Glomerular visceral epithelial cell (primary cell): ENCODE measurements at regions not wholly inside any gene's neighbourhood (a gene's known extent, or its start where the extent isn't known, plus 50 kb on each side); places are given as distances from the start of the nearest gene placed in this dataset.
"Not testable (repeated sequence)": the region's sequence is repeated elsewhere in the genome, so short reads cannot be mapped to it uniquely, and the experiment has no call there.

Source experiments
- DNase-seq: peaks from one replicate; pipeline ENCODE4 v3.0.0-alpha.2; 2016; ENCODE audit errors: extremely low spot score

- no peak for DNase-seq
Measured at GRCh38 chr2:145753966-145754365, 1234.0 kb upstream of the ZEB2 start.

DNA sequence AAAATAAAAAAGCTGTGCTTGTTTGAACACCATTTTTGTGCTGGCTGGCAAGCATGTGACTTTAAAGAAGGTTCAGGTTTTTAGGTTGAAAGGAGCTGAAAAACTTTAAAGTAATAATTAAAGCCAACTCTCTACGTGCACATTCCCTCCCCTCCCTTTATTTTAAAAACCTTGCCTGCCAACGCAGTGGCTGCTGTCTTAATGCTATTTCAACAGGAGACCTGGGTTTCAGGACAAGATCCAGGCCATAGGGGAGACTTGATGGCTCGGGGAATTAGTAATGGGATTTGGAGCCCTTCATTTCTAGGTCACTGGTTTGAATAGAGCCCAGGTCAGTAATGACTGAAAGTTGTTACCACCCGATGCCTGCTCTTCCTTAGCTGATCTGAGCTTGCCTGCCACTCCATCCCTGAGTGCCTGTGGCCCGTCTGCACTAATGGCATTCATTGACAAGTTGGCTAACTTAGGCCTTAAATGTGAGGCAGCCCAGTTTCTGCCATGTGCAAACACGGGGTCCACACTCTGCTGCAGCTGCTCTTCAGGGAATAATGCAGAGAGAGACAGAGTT is 1233.2 kb upstream of the ZEB2 start:
- DNase-seq = no peak

DNA sequence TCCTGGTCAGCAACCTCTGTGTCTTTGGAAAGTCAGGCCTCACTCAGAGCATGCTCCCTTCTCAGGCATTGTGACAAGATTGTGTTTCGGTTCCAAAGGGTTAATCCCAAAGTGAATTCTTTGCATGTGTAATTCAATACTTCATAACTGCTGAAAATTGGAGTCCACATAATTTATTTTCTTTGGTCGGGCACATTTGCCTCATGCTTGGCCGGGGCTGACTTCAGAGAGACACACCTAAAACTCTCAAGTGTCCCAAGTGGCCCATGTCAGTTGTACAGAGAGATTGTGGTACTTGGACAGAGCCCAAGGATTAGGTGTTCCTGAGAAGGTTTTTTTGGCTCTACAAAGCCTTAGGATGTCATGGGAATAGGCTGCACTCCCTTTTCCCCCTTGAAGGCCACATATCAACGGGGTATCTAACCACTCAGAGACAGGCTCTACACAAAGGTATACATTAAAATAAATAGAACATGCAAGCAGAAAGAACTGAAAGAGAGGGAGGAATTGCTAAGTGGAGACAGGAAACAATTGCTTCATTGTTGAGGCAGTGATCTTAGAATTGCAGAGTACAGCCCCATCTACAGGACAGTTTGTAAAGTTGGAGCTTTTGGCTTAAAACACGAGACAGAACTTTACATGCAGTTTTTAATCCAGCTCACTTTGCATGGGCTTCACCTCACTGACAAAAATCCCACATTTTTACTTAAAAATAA is 1232.3 kb upstream of the ZEB2 start:
- DNase-seq = peak; percentile 49

- peak; percentile 40 for DNase-seq
Measured at GRCh38 chr2:145751629-145752028, 1231.7 kb upstream of the ZEB2 start.

GRCh38 chr2:145751155-145751554 is 1231.2 kb upstream of the ZEB2 start:
- DNase-seq = no peak

DNA sequence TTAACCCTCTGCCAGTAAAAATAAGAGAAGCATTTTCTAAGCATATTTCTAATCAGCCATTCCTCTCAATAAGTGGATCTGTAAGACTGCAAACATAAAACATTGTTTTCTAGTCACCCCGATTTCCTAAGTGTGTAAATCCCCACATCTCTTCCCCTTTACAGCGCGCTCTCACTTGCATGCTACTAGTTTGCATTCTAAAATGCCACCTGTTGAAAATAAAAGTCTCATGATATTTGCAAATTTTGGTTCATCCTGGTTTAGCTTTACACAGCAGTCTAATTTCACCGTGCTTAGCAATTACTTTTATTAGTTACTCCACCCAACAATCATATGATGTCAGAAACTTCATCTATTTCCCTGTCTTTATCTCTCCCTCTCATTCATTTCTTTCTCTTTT is 1230.7 kb upstream of the ZEB2 start:
- no peak for DNase-seq

GRCh38 chr2:145750144-145750543 is 1230.2 kb upstream of the ZEB2 start:
- DNase-seq = no peak

DNA sequence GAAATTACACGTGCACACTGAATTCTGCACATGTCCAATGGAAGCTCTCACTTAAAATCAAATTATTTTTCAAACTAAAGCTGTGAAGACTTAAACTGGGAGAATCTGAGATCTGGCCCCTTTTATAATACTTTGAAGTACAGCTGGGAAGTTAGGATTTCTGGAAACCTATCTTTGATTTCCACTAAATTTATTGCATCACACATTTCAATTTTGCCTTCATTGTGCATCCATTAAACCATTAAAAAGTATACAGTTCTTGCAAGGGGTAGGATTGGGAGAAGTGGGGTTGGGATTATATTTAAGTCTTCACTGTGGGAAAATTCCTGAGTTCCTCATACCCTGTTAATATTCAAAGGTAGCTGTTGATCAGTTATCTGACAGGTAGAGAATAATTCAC is 1229.6 kb upstream of the ZEB2 start:
- DNase-seq = no peak

GRCh38 chr2:145748927-145749326 is 1229.0 kb upstream of the ZEB2 start:
- no peak for DNase-seq

GRCh38 chr2:145747715-145748114 is 1227.8 kb upstream of the ZEB2 start:
- no peak for DNase-seq

- DNase-seq = not testable (repeated sequence)
Measured at GRCh38 chr2:145745387-145745721, 1225.4 kb upstream of the ZEB2 start.

DNA sequence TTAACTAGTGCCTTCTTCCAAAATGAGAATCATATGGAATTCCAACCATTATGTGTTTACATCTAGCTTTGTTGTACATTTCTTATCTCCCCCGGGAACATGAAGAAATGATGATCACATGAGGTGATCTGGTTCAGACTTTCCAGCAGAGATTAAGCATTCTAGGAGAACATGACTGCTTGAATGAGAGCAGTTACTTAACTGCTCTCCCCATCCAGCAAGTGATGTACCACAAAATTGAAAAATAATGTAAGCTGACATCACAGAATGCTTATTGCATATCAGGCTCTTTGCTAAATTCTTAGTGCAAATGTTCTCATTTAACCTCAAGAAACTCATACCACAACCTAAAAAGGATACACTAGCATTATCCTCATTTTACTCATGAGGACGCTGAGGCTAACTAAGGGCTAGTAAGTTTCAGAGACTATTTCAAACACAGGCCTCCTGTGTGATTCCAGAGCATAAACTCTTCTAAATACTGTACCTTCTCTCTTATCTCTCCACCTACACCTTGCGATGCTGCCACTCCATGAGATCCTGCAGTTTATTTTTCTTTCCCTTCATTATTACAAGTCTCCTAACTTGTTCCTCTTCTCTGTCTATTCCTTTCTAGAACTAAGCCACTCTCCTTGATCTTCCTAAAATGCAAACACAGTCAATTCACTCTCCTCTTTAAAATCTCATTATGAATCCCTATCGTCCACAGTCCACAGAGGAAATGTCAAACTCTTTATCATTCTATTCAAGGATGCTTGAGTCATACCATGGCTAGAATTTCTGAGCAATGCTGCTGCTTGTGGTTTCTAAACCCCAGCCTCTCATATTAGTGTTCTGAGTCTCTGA is 1224.8 kb upstream of the ZEB2 start:
- peak; percentile 68 for DNase-seq

DNA sequence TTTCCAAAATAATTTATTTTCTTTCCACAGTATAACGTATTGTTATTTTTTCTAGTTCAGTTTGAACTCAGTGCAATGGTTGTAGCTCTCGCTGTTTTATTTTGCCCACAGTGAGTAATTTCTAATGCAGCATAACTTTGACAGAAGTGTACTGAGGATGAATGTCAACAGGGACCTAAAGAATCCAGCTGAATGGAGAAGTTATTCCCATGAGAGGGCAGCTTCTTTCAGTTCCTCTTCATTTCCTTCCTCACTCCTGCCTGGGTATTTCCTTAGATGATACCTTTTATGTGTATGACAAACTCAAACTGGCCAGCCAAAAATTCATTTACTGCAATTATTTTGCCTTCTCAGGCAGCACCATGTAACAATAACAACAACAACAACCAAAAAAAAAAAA is 1223.1 kb upstream of the ZEB2 start:
- DNase-seq = no peak

DNA sequence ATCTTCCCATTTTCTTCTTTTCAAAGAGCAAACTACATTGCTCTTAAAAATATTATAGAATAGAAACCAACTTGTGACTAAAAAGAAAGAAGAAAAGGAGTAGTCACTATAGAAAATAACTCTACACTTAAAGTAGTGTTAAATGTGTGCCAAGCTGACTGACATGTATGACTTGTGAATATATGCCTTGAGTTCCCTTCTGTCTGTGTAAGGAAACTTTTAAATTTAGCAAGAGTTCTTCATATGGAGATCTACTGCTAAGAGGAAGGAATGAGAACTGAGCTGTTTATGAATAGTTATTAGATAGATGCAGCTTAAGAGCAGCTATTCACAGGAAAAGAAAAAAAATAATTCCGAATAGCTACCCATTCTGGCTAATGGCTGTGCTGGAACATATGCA is 1221.7 kb upstream of the ZEB2 start:
- no peak for DNase-seq

DNA sequence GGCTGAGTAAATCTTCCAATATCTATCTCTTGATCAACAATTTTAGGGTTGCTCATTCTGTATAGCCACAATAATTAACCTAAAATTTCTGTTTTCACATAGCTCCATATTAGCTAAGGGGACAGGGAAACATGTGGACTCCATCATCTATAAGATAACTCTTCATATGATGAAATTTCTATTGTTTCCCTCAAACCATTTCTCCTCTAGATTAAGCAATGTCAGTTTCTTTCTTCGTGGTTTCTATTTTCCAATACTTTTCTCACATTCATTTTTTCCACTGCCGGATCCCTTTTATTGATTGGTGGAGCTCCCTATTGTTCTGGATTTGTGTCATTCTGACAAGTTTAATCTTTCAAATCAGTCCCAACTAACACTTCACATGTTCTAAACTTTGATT is 1221.3 kb upstream of the ZEB2 start:
- DNase-seq = no peak

- no peak for DNase-seq
Measured at GRCh38 chr2:145740302-145740701, 1220.4 kb upstream of the ZEB2 start.

GRCh38 chr2:145739681-145740080 is 1219.8 kb upstream of the ZEB2 start:
- no peak for DNase-seq

DNA sequence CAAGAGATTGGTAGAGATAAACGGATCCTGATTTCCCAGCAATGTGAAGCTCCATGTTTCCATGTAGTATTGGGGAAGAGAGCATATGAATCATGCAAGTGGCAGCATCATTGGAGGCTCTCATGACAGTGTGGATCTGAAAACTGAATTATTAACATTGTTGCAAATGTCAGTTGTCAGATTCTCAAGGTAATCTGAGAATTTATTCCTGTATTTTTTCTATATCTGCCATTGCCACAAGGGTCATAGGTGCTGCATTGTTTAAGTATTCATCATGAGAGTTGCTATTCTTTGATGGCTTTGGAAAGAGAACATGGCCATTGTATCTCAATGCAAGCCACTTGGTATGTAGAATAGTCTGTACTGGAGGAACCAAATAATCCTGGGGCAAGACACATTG is 1217.0 kb upstream of the ZEB2 start:
- DNase-seq = no peak

GRCh38 chr2:145731467-145731866 is 1211.5 kb upstream of the ZEB2 start:
- DNase-seq = no peak

DNA sequence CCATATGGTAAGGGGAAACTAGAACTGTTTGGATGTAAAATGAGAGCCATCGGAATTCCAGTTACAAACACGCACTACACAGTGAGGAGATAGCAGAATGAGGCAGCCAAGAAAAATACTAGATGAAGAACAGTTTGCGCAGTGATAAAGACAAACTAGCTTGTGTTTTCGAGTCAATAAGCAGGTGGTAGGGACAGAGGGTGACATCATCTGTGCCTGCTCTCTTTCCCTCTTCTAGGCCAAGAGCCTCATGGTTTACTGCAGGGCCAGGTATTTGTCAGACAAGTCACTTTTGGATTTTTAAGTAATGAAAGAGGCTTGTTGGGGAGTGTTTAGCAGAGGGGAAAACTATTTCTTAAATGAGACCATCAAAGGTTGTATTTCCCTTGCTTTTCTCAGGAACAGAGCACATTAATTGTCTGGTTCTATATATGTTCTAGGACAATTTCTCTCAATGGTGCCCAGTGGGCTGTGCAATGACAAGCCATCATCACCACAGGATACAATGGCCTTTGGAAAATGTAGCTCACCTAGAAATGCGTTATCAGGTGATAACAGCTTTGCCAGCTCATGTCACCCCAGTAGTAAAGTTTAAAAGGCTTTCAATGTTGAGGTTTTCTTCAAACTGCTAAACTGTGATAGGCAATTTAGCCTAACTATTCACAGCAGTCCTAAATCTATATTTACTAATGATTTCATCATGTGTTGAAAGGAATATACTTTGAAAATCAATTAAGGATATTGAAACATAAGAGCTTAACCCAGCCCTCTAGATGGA is 1210.3 kb upstream of the ZEB2 start:
- DNase-seq = no peak

DNA sequence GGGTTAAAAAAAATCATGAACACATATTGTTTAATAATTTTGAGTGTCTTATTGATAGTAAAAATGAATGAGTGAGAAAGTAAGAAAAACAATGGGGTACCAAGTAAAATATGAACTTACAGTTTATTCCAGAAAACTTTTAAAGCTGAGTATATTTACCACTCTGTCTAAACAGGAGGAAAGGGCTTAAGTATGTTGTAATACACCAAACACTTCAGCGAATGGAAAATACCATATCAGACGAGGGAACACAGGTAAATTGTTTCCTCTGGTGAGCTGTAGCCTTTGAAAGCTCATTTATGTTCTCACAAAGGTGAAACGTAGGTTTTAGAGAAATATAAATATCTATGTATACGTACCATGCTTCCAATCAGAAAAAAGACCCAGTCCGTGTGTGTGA is 1209.6 kb upstream of the ZEB2 start:
- DNase-seq = no peak

GRCh38 chr2:145728511-145728910 is 1208.6 kb upstream of the ZEB2 start:
- DNase-seq = no peak
